ENCODE measurements at regions not wholly inside any gene's neighbourhood (a gene's known extent, or its start where the extent isn't known, plus 50 kb on each side); places are given as distances from the start of the nearest gene placed in this dataset.
"Not testable (repeated sequence)": the region's sequence is repeated elsewhere in the genome, so short reads cannot be mapped to it uniquely, and the experiment has no call there.

DNA sequence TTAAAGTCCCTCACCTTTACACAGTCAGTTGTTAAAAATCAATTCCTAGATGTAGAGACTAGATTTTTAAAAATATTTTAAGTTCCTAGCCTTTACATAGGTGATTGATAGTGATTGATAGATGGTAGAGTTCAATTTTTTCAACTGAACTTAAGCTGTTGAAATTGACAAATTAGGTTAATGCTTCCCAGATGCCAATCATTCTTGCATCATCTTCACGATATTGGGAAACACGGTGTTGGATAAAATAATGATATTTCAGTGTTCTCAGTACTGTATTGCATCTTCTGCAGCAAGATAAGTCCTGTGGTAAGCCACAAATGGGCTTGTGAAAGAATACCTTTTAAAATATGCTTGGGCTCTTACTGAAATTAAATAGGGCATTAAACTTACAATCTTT, 667.6 kb downstream of the STK39 start:
- Histone ChIP-seq H3K27me3 (replicated peaks; ENCODE audit: insufficient read depth) (no peaks in the 10 kb centered on the region), H3K4me1 (replicated peaks) (no peaks in the 10 kb centered on the region), H3K4me3 (no peak overlapping the region), H3K36me3 (no peaks in the 10 kb centered on the region), H3K9me3 (no peaks in the 10 kb centered on the region), H3K27ac (no peak overlapping the region)
- WGBS, result 72% methylated on average over 2 of the region's 2 CpGs
- DNase-seq (ENCODE audit: low spot score), result no peak
- TF ChIP-seq POLR2AphosphoS5 (IDR thresholded peaks at IDR 0.05) (no peak), POLR2A (IDR thresholded peaks at IDR 0.05) (no peak)
- TF ChIP-seq, protein P1, sequence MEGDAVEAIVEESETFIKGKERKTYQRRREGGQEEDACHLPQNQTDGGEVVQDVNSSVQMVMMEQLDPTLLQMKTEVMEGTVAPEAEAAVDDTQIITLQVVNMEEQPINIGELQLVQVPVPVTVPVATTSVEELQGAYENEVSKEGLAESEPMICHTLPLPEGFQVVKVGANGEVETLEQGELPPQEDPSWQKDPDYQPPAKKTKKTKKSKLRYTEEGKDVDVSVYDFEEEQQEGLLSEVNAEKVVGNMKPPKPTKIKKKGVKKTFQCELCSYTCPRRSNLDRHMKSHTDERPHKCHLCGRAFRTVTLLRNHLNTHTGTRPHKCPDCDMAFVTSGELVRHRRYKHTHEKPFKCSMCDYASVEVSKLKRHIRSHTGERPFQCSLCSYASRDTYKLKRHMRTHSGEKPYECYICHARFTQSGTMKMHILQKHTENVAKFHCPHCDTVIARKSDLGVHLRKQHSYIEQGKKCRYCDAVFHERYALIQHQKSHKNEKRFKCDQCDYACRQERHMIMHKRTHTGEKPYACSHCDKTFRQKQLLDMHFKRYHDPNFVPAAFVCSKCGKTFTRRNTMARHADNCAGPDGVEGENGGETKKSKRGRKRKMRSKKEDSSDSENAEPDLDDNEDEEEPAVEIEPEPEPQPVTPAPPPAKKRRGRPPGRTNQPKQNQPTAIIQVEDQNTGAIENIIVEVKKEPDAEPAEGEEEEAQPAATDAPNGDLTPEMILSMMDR (IDR thresholded peaks at IDR 0.05), result no peak
- intact Hi-C loops (cut with DNase I), result no loop called here

DNA sequence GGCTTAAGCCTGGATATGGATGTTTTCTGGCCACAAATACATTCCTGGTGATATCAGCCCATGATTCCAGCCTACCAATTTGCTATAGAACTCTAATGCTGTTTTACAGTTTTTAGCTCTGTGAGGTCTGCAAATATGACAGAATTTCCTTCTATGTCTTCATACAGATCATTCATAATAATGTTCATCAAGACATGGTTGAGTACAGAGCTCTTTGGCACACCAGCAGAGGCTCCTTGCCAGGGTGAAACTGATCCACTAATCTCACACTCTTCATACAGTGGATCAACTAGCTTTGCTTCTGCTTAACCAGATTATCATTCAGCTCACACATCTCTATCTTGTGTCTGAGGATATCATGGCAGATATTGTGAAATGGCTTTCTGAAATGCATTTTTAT, 672.1 kb downstream of the STK39 start:
- H3K27me3 ChIP-seq (replicated peaks; ENCODE audit: insufficient read depth), result no peaks in the 10 kb centered on the region
- no peaks in the 10 kb centered on the region for H3K9me3 ChIP-seq
- DNase-seq (ENCODE audit: low spot score), result no peak
- TF ChIP-seq, protein P1 (IDR thresholded peaks at IDR 0.05), result no peak
- TF ChIP-seq POLR2A (IDR thresholded peaks at IDR 0.05), result no peak
- H3K27ac ChIP-seq, result no peak overlapping the region
- no peak overlapping the region for H3K4me3 ChIP-seq
- no peaks in the 10 kb centered on the region for H3K36me3 ChIP-seq
- no peaks in the 10 kb centered on the region for H3K4me1 ChIP-seq (replicated peaks)
- intact Hi-C loops (cut with DNase I), result no loop called here

DNA sequence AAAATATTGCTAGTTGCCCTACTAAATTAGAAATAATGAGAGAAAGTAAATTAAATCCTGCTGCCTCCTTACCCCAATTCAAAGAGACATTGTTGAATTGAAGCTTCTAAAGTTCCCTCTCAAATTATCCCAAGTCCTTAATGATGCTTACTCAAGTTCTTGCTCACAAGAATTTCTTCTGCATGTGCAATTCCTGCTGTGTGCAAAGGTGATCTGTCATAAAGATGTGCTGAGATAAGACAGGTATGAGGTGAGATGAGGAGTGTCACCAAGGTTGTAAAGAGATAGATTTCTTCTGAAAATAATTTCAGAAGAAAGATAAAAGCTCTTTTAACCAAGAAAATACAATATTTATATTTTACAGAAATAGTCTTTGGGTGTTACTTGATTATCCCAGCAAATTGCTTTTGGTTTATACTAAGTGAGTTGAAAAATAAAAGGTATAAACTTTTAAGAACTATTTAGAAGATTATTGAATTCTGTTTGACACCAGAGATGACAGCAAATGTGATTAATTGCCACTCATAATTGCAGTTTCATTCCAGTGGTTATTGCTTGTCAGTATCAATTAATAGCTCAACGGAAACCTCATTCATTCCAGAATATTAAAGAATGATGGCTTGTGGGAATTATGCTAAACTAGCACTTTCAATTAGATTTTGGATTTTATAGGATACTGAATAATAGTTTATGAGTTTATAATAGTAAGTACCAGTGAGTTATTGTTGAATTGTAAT, 674.3 kb downstream of the STK39 start:
- Histone ChIP-seq H3K36me3 (no peaks in the 10 kb centered on the region), H3K27me3 (replicated peaks; ENCODE audit: insufficient read depth) (no peaks in the 10 kb centered on the region), H3K4me3 (no peak overlapping the region), H3K9me3 (no peaks in the 10 kb centered on the region), H3K27ac (no peak overlapping the region), H3K4me1 (replicated peaks) (no peaks in the 10 kb centered on the region)
- intact Hi-C loops (cut with DNase I), result no loop called here
- no peak for TF ChIP-seq POLR2A (IDR thresholded peaks at IDR 0.05)
- TF ChIP-seq POLR2AphosphoS5 (IDR thresholded peaks at IDR 0.05), result no peak
- TF ChIP-seq, protein P1 (IDR thresholded peaks at IDR 0.05), result no peak
- 89% methylated on average over 1 of the region's 1 CpG for WGBS
- DNase-seq (ENCODE audit: low spot score), result no peak

DNA sequence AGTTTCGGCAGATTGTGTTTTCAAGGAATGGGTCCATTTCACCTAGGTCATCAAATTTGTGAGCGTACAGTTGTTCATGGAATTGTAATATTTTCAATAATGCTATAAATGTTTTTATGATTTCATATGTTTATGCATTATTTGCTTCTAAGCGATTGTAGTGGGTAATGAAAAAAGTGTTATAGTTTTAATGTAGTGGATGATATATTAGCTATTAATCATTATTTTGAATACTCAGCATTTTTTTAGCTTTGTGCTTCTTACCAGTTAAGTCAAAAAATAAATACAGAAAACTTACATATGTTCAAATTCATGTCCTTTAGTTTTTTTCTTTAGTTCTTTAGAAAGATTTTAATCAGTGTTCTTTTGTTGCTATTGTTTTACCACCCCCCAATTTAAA, 677.0 kb downstream of the STK39 start:
- TF ChIP-seq, protein P1 (IDR thresholded peaks at IDR 0.05), result no peak
- TF ChIP-seq POLR2A (IDR thresholded peaks at IDR 0.05) (no peak), POLR2AphosphoS5 (IDR thresholded peaks at IDR 0.05) (no peak)
- WGBS, result 93% methylated on average over 3 of the region's 3 CpGs
- Histone ChIP-seq H3K9me3 (no peaks in the 10 kb centered on the region), H3K4me1 (replicated peaks) (no peaks in the 10 kb centered on the region), H3K4me3 (no peak overlapping the region), H3K27ac (no peak overlapping the region), H3K27me3 (replicated peaks; ENCODE audit: insufficient read depth) (no peaks in the 10 kb centered on the region), H3K36me3 (no peaks in the 10 kb centered on the region)
- DNase-seq (ENCODE audit: low spot score), result no peak
- intact Hi-C loops (cut with DNase I), result no loop called here

- DNase-seq (ENCODE audit: low spot score); H3K36me3 ChIP-seq; H3K4me3 ChIP-seq; H3K27ac ChIP-seq; intact Hi-C loops (cut with DNase I); H3K27me3 ChIP-seq (replicated peaks; ENCODE audit: insufficient read depth); H3K4me1 ChIP-seq (replicated peaks); H3K9me3 ChIP-seq: not testable (repeated sequence)
- 96% methylated on average over 29 of the region's 66 CpGs for WGBS
Measured at GRCh38 chr2:167563885-167564619, 675.8 kb downstream of the XIRP2 start.

DNA sequence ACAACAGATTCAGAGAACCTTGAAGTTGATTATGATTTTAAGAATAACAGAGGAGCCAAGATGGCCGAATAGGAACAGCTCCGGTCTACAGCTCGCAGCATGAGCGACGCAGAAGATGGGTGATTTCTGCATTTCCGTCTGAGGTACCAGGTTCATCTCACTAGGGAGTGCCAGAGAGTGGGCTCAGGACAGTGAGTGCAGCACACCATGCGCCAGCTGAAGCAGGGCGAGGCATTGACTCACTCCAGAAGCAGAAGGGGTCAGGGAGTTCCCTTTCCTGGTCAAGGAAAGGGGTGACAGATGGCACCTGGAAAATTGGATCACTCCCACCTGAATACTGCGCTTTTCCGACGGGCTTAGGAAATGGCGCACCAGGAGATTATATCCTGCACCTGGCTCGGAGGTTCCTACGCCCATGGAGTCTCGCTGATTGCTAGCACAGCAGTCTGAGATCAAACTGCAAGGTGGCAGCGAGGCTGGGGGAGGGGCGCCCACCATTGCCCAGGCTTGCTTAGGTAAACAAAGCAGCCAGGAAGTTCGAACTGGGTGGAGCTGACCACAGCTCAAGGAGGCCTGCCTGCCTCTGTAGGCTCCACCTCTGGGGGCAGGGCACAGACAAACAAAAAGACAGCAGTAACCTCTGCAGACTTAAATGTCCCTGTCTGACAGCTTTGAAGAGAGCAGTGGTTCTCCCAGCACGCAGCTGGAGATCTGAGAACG, 670.2 kb downstream of the XIRP2 start:
- H3K4me1 ChIP-seq (replicated peaks); H3K27me3 ChIP-seq (replicated peaks; ENCODE audit: insufficient read depth); H3K4me3 ChIP-seq; H3K27ac ChIP-seq; DNase-seq (ENCODE audit: low spot score); H3K9me3 ChIP-seq; intact Hi-C loops (cut with DNase I); H3K36me3 ChIP-seq: not testable (repeated sequence)
- 93% methylated on average over 18 of the region's 20 CpGs for WGBS
